ENCODE measurements at regions not wholly inside any gene's neighbourhood (a gene's known extent, or its start where the extent isn't known, plus 50 kb on each side); places are given as distances from the start of the nearest gene placed in this dataset.
"Not testable (repeated sequence)": the region's sequence is repeated elsewhere in the genome, so short reads cannot be mapped to it uniquely, and the experiment has no call there.

DNA sequence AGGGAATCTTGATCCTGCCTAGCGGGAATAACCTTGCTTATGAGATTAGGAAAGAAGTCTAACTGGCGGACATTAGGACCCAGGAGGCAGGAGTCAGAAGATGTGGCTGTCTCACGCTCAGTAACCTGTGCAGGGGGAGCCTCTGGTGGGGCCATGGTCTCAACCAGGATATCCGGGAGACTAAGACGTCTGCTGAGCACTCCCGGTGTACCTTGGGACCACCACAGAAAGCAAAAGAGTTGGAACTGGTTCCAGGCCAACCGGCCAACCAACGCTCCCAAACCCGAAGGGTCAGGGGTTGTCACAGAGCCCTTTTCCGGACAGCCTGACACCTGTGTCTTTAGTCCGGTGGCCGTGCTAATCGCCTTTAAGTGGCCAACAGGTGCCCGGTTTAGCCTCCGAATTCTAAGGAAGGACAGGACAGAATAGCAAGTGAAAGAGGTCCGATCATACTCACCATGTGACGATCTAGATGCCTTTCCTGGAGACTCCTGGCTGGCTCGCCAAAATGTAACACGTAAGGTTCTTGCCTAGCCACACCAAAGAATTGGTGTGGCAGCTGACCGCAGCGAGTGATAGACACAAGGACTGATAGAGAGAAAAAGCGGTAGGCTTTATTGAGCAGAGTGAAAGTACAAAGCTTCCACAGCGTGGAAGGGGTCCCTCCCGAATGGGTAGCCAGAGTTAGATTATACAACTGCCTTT is 103.9 kb upstream of the DIAPH3 start:
- FAIRE-seq (no peak), DNase-seq (ENCODE audit: insufficient read length, low spot score) (no peak)
- no peak for TF ChIP-seq POLR2A (IDR thresholded peaks at IDR 0.05; ENCODE audit: low read depth, low read length)

DNA sequence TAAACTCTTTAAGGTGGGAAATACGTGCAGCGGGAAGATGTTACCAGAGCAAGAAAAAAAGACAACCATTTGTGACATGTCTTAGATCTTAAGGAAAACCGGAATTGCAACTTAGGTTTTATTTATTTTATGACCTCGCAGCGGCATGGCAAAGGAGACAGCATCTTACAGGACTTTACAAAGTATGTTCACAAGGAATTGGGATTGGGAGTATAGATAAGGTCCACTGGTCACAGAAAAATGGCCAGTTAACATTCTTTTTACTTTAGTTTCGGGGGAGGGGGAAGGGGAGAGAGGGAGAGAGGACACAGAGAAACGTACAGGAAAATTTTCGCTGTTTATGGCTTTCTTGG is 104.5 kb upstream of the DIAPH3 start:
- TF ChIP-seq POLR2A (IDR thresholded peaks at IDR 0.05; ENCODE audit: low read depth, low read length) = no peak
- no peak for DNase-seq (ENCODE audit: insufficient read length, low spot score)
- FAIRE-seq = no peak

DNA sequence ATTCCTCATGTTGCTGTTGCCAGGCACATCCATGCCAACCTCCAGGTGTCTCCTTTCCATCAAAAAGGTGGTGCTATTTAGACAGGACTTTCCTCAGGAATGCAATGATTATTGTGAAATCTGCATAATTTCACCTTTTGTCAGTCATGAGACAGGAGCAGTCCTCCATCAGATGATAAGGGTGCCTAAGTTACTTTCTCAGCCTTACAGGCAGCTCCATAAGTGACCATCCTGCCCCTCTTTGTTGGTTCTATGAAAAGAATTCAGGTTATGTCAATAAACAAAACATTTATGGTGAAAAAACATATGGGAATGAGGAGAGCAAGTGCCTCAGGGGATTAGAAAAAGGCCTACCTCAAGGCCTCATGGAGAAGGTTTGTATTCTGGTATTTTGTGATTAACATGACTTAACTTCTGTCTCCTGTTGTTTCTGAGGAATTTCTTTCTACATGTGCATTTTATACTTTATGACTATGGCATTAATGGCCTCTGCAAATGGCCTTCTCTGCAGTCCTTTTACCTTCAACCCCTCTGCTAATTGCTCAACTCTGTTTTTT is 110.3 kb upstream of the DIAPH3 start:
- no peak for DNase-seq (ENCODE audit: insufficient read length, low spot score)

DNA sequence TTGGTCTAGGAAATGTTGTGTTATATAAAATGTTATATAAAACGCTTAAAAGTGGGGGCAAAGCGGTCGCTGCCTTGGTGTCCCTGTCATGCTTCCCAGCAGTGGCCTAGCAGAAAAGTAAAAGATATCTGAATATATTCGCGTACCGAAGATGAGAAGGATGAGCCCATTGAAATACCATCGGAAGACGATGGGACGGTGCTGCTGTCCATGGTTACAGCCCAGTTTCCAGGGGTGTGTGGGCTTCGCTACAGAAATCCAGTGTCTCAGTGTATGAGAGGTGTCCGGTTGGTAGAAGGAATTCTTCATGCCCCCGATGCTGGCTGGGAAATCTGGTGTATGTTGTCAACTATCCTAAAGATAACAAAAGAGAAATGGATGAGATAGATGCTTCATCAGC is 110.9 kb upstream of the DIAPH3 start:
- TF ChIP-seq POLR2A (IDR thresholded peaks at IDR 0.05; ENCODE audit: low read depth, low read length) = no peak
- no peak for DNase-seq (ENCODE audit: insufficient read length, low spot score)
- no peak for FAIRE-seq

More for the DNA sequence above, 110.3 kb upstream of the DIAPH3 start:
- no peak for TF ChIP-seq POLR2A (IDR thresholded peaks at IDR 0.05; ENCODE audit: low read depth, low read length)
- no peak for FAIRE-seq

DNA sequence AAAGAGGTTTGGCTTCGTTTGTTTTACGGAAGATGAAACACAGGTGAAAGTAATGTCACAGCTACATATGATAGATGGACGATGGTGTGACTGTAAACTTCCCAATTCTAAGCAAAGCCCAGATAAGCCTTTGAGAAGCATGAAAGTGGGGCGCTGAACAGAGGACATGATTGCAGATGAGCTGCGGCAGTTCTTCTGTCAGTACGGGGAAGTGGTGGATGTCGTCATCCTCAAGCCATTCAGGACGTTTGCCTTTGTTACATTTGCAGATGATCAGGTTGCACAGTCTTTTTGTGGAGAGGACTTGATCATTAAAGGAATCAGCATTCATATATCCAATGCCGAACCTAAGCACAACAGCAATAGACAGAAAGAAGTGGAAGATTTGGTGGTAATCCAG is 111.5 kb upstream of the DIAPH3 start:
- no peak for TF ChIP-seq POLR2A (IDR thresholded peaks at IDR 0.05; ENCODE audit: low read depth, low read length)
- FAIRE-seq (no peak), DNase-seq (ENCODE audit: insufficient read length, low spot score) (no peak)

DNA sequence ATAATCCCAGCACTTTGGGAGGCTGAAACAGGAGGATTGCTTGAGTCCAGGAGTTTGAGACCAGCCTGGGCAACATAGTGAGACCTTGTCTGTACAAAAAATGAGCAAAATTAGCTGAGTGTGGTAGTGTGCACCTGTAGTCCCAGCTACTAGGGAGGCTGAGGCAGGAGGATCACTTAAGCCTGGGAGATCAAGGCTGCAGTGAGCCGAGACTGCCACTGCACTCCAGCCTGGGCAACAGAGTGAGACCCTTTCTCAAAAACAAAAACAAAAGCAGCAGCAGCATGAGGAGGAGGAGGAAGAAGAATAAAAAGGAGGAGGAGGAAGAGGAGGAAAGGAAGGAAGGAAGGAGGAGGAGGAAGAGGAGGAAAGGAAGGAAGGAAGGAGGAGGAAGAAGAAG is 116.5 kb upstream of the TDRD3 start:
- not testable (repeated sequence) for DNase-seq (ENCODE audit: insufficient read length, low spot score); FAIRE-seq

DNA sequence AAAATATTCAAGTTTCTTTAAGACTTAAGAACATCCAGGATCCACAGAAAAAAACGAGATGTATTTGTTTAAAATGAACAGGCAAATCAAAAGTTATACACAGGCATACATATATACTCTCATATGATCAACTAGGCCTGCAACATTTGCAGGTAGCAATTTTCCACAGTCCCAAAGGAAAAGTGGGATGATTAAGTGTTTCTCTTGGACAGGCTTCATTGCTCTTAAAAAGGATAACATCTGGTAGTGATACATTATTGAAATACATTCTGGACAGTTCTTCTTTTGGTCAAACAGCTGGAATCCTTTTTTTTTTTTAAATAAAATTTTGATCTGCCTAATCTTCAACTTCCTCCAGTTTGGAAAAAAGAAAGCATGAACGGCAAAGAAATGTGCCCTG is 114.8 kb upstream of the TDRD3 start:
- DNase-seq (ENCODE audit: insufficient read length, low spot score) = no peak
- TF ChIP-seq POLR2A (IDR thresholded peaks at IDR 0.05; ENCODE audit: low read depth, low read length) = no peak
- no peak for FAIRE-seq

DNA sequence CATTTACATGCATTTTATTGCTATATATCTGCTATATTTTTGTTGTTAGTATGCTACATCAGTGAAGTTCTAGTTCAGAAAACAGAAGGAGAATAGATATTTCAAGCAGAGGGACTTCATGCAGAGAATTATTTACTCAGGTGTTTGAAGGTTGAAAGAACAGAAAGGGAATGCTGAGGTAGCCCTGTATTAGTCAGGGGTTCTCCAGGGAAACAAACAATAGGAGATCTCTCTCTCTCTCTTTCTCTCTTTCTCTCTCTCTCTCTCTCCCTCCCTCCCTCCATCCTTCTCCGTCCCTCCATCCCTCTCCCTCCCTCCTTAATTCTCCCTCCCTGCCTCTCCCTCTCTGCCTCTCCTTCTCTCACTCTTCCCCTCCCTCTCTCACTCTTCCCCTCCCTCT is 114.3 kb upstream of the TDRD3 start:
- no peak for FAIRE-seq
- no peak for DNase-seq (ENCODE audit: insufficient read length, low spot score)
- TF ChIP-seq POLR2A (IDR thresholded peaks at IDR 0.05; ENCODE audit: low read depth, low read length) = no peak

DNA sequence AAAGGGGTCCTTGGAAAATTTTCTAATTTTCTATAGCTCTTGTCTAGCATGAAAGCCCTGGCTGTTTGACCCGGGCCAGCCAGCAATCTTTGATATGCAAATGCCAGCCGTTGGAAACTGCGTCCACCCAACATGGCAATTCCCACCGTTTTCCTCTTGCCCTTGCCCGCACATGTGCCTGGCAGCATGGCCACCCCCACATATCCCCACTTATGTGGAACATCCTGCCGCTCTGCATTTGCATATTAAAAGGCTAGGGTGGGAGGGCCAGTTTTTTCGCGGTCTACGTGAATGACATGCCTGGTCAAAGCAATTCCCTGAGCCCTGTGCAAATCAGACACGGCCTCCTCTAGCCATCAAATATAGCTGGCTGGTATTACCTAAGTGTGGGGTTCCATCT is 110.3 kb upstream of the TDRD3 start:
- no peak for TF ChIP-seq POLR2A (IDR thresholded peaks at IDR 0.05; ENCODE audit: low read depth, low read length)
- DNase-seq (ENCODE audit: insufficient read length, low spot score) (no peak), FAIRE-seq (no peak)

DNA sequence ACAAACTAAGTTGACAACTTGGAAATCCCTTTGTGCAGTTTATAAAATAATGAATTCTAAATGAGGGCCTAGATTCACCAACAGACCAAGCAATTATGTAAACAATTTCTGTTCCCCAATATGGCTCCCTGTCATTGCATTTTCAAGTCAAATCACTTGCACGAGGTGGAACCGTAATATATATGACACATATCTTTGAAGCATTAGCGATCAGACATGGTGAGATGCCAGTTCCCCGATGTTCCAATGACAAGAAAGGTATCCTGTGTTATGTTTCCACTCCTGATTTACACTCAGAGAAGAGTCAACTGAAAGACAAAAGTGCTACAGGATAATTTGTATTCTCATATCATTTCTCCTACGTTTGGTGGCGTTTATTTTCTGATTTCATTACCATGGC is 108.5 kb upstream of the TDRD3 start:
- FAIRE-seq = no peak
- no peak for DNase-seq (ENCODE audit: insufficient read length, low spot score)

DNA sequence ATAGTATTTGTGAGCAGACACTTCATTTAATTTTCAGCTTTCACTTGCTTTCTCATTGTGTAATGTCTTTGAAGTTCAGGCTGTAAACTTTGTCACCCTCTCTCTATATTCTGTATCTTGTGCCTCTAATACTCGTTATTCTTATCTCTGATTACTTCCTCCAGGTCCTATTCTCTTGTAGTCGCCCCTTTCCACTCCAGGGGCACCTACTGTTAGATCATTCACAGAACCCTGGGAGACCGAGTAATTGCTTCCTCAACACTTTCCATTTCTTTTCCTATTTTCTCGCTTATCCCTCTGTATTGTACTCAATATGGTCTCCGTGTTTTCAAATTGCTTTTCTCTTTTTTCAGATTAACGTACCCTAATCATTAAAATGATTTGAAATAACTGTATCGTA is 93.9 kb upstream of the TDRD3 start:
- FAIRE-seq = no peak
- TF ChIP-seq POLR2A (IDR thresholded peaks at IDR 0.05; ENCODE audit: low read depth, low read length) = no peak
- DNase-seq (ENCODE audit: insufficient read length, low spot score) = no peak

More for the DNA sequence above, 108.5 kb upstream of the TDRD3 start:
- TF ChIP-seq POLR2A (IDR thresholded peaks at IDR 0.05; ENCODE audit: low read depth, low read length) = no peak

DNA sequence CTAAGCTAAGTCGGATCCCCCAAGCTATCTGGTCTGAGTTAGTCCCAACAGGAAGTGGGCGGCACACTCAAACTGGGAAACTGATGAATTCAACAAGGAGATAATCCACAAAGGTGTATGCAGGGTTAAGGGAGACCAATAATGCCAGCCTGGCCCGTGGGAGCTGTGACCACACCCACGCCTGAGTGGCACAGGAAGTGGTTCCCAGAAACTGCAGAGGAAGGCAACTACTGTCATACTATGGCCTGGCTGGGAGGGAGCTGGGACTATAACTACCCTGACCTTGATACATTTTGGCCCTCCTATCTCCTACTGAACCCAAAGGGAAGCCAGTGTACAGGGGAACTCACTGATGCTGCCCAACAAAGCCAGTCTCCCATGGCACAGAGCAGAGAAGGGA is 85.5 kb upstream of the TDRD3 start:
- FAIRE-seq = no peak
- TF ChIP-seq POLR2A (IDR thresholded peaks at IDR 0.05; ENCODE audit: low read depth, low read length) = no peak
- no peak for DNase-seq (ENCODE audit: insufficient read length, low spot score)

DNA sequence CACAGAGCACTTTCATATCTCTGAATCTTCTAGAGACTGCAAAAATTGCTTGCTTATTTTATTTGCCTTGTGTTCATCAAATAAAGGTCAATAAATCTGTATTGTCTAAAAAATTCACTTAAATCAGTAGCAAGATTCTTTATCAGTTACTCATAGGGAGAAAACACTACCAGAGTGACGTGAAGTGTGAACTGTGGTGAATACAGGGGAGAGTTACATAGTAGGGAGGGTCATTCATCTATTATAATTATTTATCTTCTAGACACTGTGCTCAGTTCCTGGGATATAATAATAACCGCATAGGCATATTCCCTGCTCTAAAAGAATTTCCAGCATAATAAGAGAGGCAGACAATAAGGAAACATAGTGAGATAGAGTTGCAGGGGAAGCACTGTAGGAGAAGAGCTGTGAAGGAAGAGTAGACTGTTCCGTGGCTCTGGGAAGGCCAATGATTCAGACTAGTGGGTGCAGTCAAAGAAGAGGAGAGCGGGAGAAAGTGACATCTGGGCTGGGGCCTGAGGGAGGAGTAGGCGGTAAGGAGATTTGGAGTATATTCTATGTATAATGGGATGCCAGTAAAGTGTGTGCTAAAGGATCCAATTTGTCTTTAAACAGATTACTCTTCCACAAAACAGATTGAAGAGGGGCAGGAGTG is 84.0 kb upstream of the TDRD3 start:
- FAIRE-seq (no peak), DNase-seq (ENCODE audit: insufficient read length, low spot score) (no peak)
- no peak for TF ChIP-seq POLR2A (IDR thresholded peaks at IDR 0.05; ENCODE audit: low read depth, low read length)

DNA sequence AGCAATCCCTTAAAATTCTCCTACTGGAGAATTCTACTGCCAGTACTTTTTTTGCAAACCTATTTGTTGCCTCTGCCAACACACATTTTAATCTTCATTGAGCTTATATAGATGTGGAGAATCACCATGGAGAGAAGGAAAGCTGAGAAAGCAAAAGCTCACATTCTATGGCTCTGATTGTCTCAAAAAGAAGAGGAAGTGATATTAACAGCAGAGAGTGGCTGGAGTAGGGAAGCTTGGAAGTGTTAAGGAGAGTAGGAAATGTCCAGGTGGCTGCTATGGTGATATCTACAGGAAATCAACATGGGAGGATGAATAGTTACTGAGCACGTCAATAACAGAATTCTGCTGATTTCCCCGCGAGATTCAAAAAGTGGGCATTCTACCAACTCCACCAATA is 78.8 kb upstream of the TDRD3 start:
- DNase-seq (ENCODE audit: insufficient read length, low spot score) (no peak), FAIRE-seq (no peak)
- TF ChIP-seq POLR2A (IDR thresholded peaks at IDR 0.05; ENCODE audit: low read depth, low read length) = no peak

DNA sequence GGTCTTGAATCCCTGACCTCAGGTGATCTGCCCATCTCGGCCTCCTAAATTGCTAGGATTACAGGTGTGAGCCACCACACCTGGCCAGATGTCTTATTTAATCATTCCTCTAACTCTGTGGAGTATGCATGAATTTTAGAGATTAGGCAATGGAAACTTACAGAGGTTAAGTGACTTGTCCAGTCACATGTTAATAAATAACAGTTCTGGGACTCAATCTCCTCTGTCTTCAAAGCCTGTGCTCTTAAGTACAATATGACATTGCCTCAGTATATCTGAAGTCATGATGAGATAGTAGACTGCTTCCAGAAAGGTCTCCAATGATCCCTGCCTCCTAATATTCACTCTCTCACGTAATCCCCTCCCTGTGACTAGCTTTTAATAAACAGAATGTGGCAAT is 72.9 kb upstream of the TDRD3 start:
- TF ChIP-seq POLR2A (IDR thresholded peaks at IDR 0.05; ENCODE audit: low read depth, low read length) = no peak
- no peak for DNase-seq (ENCODE audit: insufficient read length, low spot score)
- FAIRE-seq = no peak

All from H54 (cell line).